ENCODE measurements at regions not wholly inside any gene's neighbourhood (a gene's known extent, or its start where the extent isn't known, plus 50 kb on each side); places are given as distances from the start of the nearest gene placed in this dataset.

- no peak for TF ChIP-seq SMC3 (conservative IDR thresholded peaks at IDR 0.05; ENCODE audit: poor library complexity)
- no peak for TF ChIP-seq CTCF (IDR thresholded peaks at IDR 0.05; ENCODE audit: poor library complexity, severe bottlenecking)
- no peak for TF ChIP-seq MXI1 (conservative IDR thresholded peaks at IDR 0.05; ENCODE audit: poor library complexity, severe bottlenecking)
- TF ChIP-seq RAD21 (conservative IDR thresholded peaks at IDR 0.05): no peak
- TF ChIP-seq EZH2 (IDR thresholded peaks at IDR 0.05; ENCODE audit: borderline replicate concordance, insufficient read depth, low read length, poor library complexity, severe bottlenecking): no peak
- no peak for TF ChIP-seq TAF1 (IDR thresholded peaks at IDR 0.05; ENCODE audit: low read depth)
- TF ChIP-seq POLR2AphosphoS5 (IDR thresholded peaks at IDR 0.05): no peak
- no peak for TF ChIP-seq REST (IDR thresholded peaks at IDR 0.05; ENCODE audit: borderline replicate concordance)
- no peak for TF ChIP-seq EP300 (conservative IDR thresholded peaks at IDR 0.05; ENCODE audit: poor library complexity, severe bottlenecking)
These were observed 76.8 kb upstream of the DPH6 start for GRCh38 chr15:35622641-35623340.

Data from neural cell (in vitro differentiated cells).